OCI-LY3 (cell line): ENCODE measurements at regions not wholly inside any gene's neighbourhood (a gene's known extent, or its start where the extent isn't known, plus 50 kb on each side); places are given as distances from the start of the nearest gene placed in this dataset.

Experiments
- H2AFZ ChIP-seq: fragments of 200-600, 300-600 bp; shearing (Covaris generic); 2 replicates; pipeline ENCODE4 v1.6.0; 2014; ENCODE audit warnings: antibody characterized with exemption, low read depth, low read length
- H3K27ac ChIP-seq: fragments of 200-600, 300-600 bp; sonication (generic); 2 replicates; pipeline ENCODE4 v1.5.1; 2014; ENCODE audit warnings: mild to moderate bottlenecking, low read length, moderate library complexity, mixed read lengths
- H3K27me3 ChIP-seq: fragments of 200-600, 300-600 bp; sonication (generic); 2 replicates; pipeline ENCODE4 v1.6.1; 2014; ENCODE audit warnings: low read depth, low read length, mixed read lengths
- H3K36me3 ChIP-seq: fragments of 200-600, 300-600 bp; sonication (generic); replicated peaks from 2 replicates; pipeline ENCODE3; 2014; ENCODE audit warnings: low read depth, low read length, mixed read lengths
- H3K4me1 ChIP-seq: fragments of 300-600, 200-600 bp; sonication (generic); 2 replicates; pipeline ENCODE4 v1.6.1; 2014; ENCODE audit warnings: low read length, mixed read lengths
- H3K4me2 ChIP-seq: fragments of 200-600, 300-600 bp; sonication (generic); 2 replicates; pipeline ENCODE4 v1.6.1; 2014; ENCODE audit warnings: low read length, mixed read lengths
- H3K4me3 ChIP-seq: fragments of 300-600, 200-600 bp; sonication (generic); 2 replicates; pipeline ENCODE4 v1.5.1; 2014; ENCODE audit warnings: antibody characterized with exemption, mild to moderate bottlenecking, low read length, moderate library complexity
- H3K79me2 ChIP-seq: fragments of 300-600, 200-600 bp; shearing (Covaris generic); 2 replicates; pipeline ENCODE4 v1.6.1; 2014; ENCODE audit warnings: mild to moderate bottlenecking, low read length, mixed read lengths
- H3K9ac ChIP-seq: fragments of 300-600, 200-600 bp; shearing (Covaris generic); 2 replicates; pipeline ENCODE4 v1.6.0; 2014; ENCODE audit warnings: mild to moderate bottlenecking, low read length, moderate library complexity
- H3K9me3 ChIP-seq: fragments of 200-600, 300-600 bp; shearing (Covaris generic); 2 replicates; pipeline ENCODE4 v1.6.1; 2014; ENCODE audit warnings: low read length, mixed read lengths; ENCODE audit not compliant: insufficient read depth
- H4K20me1 ChIP-seq: fragments of 200-600, 300-600 bp; sonication (generic); 2 replicates; pipeline ENCODE4 v1.6.1; 2016; ENCODE audit warnings: low read length, mixed read lengths; ENCODE audit not compliant: insufficient read depth
- EZH2phosphoT487 ChIP-seq: fragments of 200-600 bp; shearing (Covaris generic); IDR thresholded peaks from 2 replicates; pipeline ENCODE4 v1.6.1; 2018; ENCODE audit warnings: antibody characterized with exemption, mixed run types, low read depth
- TF ChIP-seq, protein P1 (sequence below): fragments of 200-600, 300-600 bp; sonication (generic); IDR thresholded peaks from 2 replicates; pipeline ENCODE4 v1.5.1; 2014; ENCODE audit warnings: antibody characterized with exemption, low read length, low read depth

DNA sequence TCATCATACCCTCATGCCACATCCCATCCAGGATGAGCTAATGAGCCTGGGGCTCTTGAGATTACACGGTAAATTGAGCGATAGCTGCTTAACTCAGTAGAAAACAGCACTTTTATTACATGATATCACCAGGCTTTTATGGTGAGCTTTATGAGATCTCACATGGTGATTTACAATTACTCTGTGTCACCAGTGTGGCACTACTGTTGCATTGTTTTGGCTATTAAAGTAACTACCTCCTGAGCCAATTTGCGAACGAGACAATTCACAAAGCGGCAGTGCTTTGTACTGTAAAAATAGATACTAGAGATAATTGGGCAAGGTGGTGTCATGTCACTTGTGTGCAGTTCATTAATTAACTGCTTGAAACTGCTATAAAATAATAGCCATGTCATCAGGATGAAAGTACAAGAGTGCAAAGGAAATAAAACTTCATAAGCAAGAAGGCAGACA is 767.7 kb upstream of the ADGRL2 start:
- TF ChIP-seq, protein P1, sequence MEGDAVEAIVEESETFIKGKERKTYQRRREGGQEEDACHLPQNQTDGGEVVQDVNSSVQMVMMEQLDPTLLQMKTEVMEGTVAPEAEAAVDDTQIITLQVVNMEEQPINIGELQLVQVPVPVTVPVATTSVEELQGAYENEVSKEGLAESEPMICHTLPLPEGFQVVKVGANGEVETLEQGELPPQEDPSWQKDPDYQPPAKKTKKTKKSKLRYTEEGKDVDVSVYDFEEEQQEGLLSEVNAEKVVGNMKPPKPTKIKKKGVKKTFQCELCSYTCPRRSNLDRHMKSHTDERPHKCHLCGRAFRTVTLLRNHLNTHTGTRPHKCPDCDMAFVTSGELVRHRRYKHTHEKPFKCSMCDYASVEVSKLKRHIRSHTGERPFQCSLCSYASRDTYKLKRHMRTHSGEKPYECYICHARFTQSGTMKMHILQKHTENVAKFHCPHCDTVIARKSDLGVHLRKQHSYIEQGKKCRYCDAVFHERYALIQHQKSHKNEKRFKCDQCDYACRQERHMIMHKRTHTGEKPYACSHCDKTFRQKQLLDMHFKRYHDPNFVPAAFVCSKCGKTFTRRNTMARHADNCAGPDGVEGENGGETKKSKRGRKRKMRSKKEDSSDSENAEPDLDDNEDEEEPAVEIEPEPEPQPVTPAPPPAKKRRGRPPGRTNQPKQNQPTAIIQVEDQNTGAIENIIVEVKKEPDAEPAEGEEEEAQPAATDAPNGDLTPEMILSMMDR = no peak
- TF ChIP-seq EZH2phosphoT487 = no peak
- H3K4me3 ChIP-seq = no peak overlapping the region
- no peak overlapping the region for H3K27ac ChIP-seq
- H3K79me2 ChIP-seq = no peaks in the 10 kb centered on the region
- H3K36me3 ChIP-seq = no peaks in the 10 kb centered on the region
- no peaks in the 10 kb centered on the region for H4K20me1 ChIP-seq
- H3K4me1 ChIP-seq = no peaks in the 10 kb centered on the region
- H3K4me2 ChIP-seq = no peak overlapping the region
- H3K27me3 ChIP-seq = no peaks in the 10 kb centered on the region
- no peak overlapping the region for H2AFZ ChIP-seq
- no peak overlapping the region for H3K9ac ChIP-seq
- H3K9me3 ChIP-seq = no peaks in the 10 kb centered on the region

DNA sequence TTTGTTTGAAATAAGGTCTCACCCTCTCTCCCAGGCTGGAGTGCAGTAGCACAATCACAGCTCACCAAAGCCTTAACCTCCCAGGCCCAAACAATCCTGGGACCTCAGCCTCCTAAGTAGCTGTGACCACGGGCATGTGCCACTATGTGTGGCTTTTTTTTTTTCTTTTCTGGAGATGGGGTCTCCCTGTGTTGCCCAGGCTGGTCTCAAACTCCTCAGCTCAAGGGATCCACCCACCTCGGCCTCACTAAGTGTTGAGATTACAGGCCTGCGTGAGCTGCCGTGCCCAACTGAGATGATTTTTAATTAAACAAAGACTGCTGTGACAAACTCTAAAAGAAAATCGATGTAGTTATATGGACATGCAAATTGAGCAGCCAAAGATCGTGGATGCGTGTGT is 768.4 kb upstream of the ADGRL2 start:
- Histone ChIP-seq H3K79me2 (no peaks in the 10 kb centered on the region), H3K9me3 (no peaks in the 10 kb centered on the region), H3K4me3 (no peak overlapping the region), H3K9ac (no peak overlapping the region), H3K4me2 (no peak overlapping the region), H2AFZ (no peak overlapping the region), H3K27ac (no peak overlapping the region), H4K20me1 (no peaks in the 10 kb centered on the region), H3K4me1 (no peaks in the 10 kb centered on the region), H3K36me3 (no peaks in the 10 kb centered on the region), H3K27me3 (no peaks in the 10 kb centered on the region)
- no peak for TF ChIP-seq EZH2phosphoT487
- TF ChIP-seq, protein P1 = no peak

DNA sequence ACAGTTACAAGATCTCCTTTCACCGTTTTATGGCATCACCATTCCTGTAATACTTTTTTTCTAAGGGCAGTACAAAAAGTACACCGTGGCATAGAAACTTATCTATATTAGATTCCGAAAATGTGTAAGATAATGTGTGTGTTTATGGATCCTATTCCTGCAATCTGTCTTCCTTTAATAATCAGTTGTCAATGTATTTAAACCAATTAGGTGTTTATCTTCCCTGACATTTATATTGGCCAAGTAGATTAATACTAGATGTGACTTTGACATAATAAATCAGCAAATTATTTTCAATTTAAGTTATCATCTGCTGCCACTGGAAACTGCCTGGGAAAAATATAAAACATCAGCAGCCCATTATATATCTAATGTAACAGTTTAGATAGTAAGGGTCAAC is 770.3 kb upstream of the ADGRL2 start:
- H3K27ac ChIP-seq = no peak overlapping the region
- H3K27me3 ChIP-seq = no peaks in the 10 kb centered on the region
- no peak overlapping the region for H2AFZ ChIP-seq
- no peaks in the 10 kb centered on the region for H4K20me1 ChIP-seq
- no peak for TF ChIP-seq EZH2phosphoT487
- TF ChIP-seq, protein P1 = no peak
- H3K9ac ChIP-seq = no peak overlapping the region
- no peaks in the 10 kb centered on the region for H3K79me2 ChIP-seq
- no peaks in the 10 kb centered on the region for H3K9me3 ChIP-seq
- no peak overlapping the region for H3K4me2 ChIP-seq
- H3K36me3 ChIP-seq = no peaks in the 10 kb centered on the region
- no peaks in the 10 kb centered on the region for H3K4me1 ChIP-seq
- H3K4me3 ChIP-seq = no peak overlapping the region

DNA sequence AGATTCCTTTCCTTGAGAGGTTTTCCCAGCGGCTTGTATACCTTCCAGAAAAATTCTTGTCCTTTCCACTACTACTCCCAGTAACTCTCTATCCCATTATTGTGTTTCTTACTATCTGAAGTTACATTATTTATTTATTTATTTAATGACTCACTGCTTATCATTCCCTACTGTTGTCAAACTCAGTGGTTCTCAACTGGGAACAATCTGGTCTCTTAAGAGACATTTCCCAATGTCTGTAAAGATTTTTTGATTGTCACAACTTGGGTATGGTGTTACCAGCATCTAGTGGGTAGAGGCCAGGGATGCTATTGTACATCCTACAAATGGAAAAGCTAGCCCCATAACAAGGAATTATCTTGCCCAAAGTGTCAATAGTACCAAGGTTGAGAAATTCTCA is 771.5 kb upstream of the ADGRL2 start:
- Histone ChIP-seq H3K27me3 (no peaks in the 10 kb centered on the region), H3K27ac (no peak overlapping the region), H3K4me2 (no peak overlapping the region), H3K9me3 (no peaks in the 10 kb centered on the region), H3K36me3 (no peaks in the 10 kb centered on the region), H3K9ac (no peak overlapping the region), H3K4me1 (no peaks in the 10 kb centered on the region), H3K79me2 (no peaks in the 10 kb centered on the region), H3K4me3 (no peak overlapping the region), H2AFZ (no peak overlapping the region), H4K20me1 (no peaks in the 10 kb centered on the region)
- TF ChIP-seq EZH2phosphoT487 = no peak
- TF ChIP-seq, protein P1 = no peak
